Neutrophil (primary cell): ENCODE measurements at regions not wholly inside any gene's neighbourhood (a gene's known extent, or its start where the extent isn't known, plus 50 kb on each side); places are given as distances from the start of the nearest gene placed in this dataset.

Experiments
- H3K27ac ChIP-seq: fragments of 200-600 bp; sonication (generic); 2 replicates; pipeline ENCODE4 v1.5.1; 2016; ENCODE audit warnings: mild to moderate bottlenecking, moderate library complexity
- H3K27me3 ChIP-seq: fragments of 200-600 bp; sonication (generic); 2 replicates; pipeline ENCODE4 v1.6.0; 2016; ENCODE audit warnings: mild to moderate bottlenecking
- H3K36me3 ChIP-seq: fragments of 200-600 bp; sonication (generic); 2 replicates; pipeline ENCODE4 v1.5.1; 2017
- H3K4me1 ChIP-seq, 2 experiments: fragments of 200-600 bp in 1 of 2; sonication (generic) in 1 of 2; 1 replicate in 1 of 2; 2 replicates in 1 of 2; pipeline versions ENCODE4 v1.5.1 to v1.6.1; 2013 to 2016; ENCODE audit warnings: low read depth in 1 of 2, low read length in 1 of 2, mild to moderate bottlenecking in 1 of 2, moderate library complexity in 1 of 2; ENCODE audit not compliant: control insufficient read depth in 1 of 2, insufficient read depth in 1 of 2
- H3K4me3 ChIP-seq, 2 experiments: fragments of 200-600 bp in 1 of 2; sonication (generic) in 1 of 2; 1 replicate in 1 of 2; 2 replicates in 1 of 2; pipeline ENCODE4 v1.5.1; 2013 to 2016; ENCODE audit warnings: low read depth in 1 of 2, low read length in 1 of 2, mild to moderate bottlenecking in 1 of 2, moderate library complexity in 1 of 2
- H3K9me3 ChIP-seq: fragments of 200-600 bp; sonication (generic); 2 replicates; pipeline ENCODE4 v1.5.1; 2016
- CTCF ChIP-seq: fragments of 200-600 bp; sonication (generic); IDR thresholded peaks from 2 replicates; pipeline ENCODE4 v1.5.1; 2016; ENCODE audit warnings: antibody characterized with exemption

- no peak for TF ChIP-seq CTCF
- no peaks in the 10 kb centered on the region for H3K36me3 ChIP-seq
- no peak overlapping the region for H3K27ac ChIP-seq
- H3K4me1 ChIP-seq: peaks cover 8 to 10% of the 10 kb centered on the region in 2 experiments
- H3K4me3 ChIP-seq: no peak overlapping the region
- H3K27me3 ChIP-seq: no peaks in the 10 kb centered on the region
- no peaks in the 10 kb centered on the region for H3K9me3 ChIP-seq
Observed at GRCh38 chr20:24149881-24150307, 161.3 kb upstream of the GGTLC1 start.

GRCh38 chr20:24149175-24149574 is 160.6 kb upstream of the GGTLC1 start:
- H3K4me3 ChIP-seq: no peak overlapping the region
- peaks cover 8 to 10% of the 10 kb centered on the region in 2 experiments for H3K4me1 ChIP-seq
- TF ChIP-seq CTCF: no peak
- H3K36me3 ChIP-seq: no peaks in the 10 kb centered on the region
- H3K27me3 ChIP-seq: no peaks in the 10 kb centered on the region
- no peak overlapping the region for H3K27ac ChIP-seq
- no peaks in the 10 kb centered on the region for H3K9me3 ChIP-seq

GRCh38 chr20:24148372-24148771 is 159.8 kb upstream of the GGTLC1 start:
- Histone ChIP-seq H3K27ac (no peak overlapping the region), H3K4me3 (no peak overlapping the region), H3K36me3 (no peaks in the 10 kb centered on the region), H3K9me3 (no peaks in the 10 kb centered on the region), H3K27me3 (no peaks in the 10 kb centered on the region), H3K4me1 (peaks cover 8 to 10% of the 10 kb centered on the region in 2 experiments)
- no peak for TF ChIP-seq CTCF

GRCh38 chr20:24147961-24148360 is 159.4 kb upstream of the GGTLC1 start:
- no peaks in the 10 kb centered on the region for H3K27me3 ChIP-seq
- H3K4me1 ChIP-seq: peaks cover 8 to 10% of the 10 kb centered on the region in 2 experiments
- H3K27ac ChIP-seq: no peak overlapping the region
- H3K4me3 ChIP-seq: no peak overlapping the region
- no peak for TF ChIP-seq CTCF
- H3K9me3 ChIP-seq: no peaks in the 10 kb centered on the region
- no peaks in the 10 kb centered on the region for H3K36me3 ChIP-seq

GRCh38 chr20:24147479-24147878 is 158.9 kb upstream of the GGTLC1 start:
- Histone ChIP-seq H3K9me3 (no peaks in the 10 kb centered on the region), H3K4me3 (no peak overlapping the region), H3K27me3 (no peaks in the 10 kb centered on the region), H3K27ac (no peak overlapping the region), H3K36me3 (no peaks in the 10 kb centered on the region), H3K4me1 (peaks cover 8 to 10% of the 10 kb centered on the region in 2 experiments)
- no peak for TF ChIP-seq CTCF

GRCh38 chr20:24146231-24146634 is 157.7 kb upstream of the GGTLC1 start:
- Histone ChIP-seq H3K4me3 (no peak overlapping the region), H3K36me3 (no peaks in the 10 kb centered on the region), H3K4me1 (peaks cover 8 to 10% of the 10 kb centered on the region in 2 experiments), H3K9me3 (no peaks in the 10 kb centered on the region), H3K27ac (no peak overlapping the region), H3K27me3 (no peaks in the 10 kb centered on the region)
- no peak for TF ChIP-seq CTCF
